ENCODE measurements at regions not wholly inside any gene's neighbourhood (a gene's known extent, or its start where the extent isn't known, plus 50 kb on each side); places are given as distances from the start of the nearest gene placed in this dataset.

DNA sequence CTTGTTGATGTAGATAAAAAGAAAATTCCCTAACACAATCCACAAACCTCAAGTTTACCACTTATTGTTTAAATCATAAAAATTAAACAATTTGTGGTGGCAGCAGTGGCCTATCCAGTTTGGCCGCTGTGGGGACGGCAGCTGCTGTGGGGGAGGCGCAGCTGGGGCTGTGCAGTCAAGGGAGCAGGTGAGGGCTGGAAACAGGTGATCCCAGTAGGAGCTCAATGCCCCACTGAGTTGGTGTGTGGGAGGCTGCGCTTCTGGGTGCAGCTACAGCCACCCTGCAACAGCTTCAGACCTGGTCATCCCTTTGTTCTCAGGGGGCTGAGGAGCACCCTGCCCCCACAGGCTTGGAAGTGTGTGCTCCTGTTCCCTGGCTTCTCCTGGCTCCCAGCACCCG, 266.0 kb upstream of the FSIP2 start:
- TF ChIP-seq EZH2 (IDR thresholded peaks at IDR 0.05; ENCODE audit: insufficient read depth, poor library complexity, severe bottlenecking) (no peak), EZH2phosphoT487 (IDR thresholded peaks at IDR 0.05; ENCODE audit: insufficient read depth, low read depth) (no peak)

Measured in GM23248 (cell line).